ENCODE measurements at regions not wholly inside any gene's neighbourhood (a gene's known extent, or its start where the extent isn't known, plus 50 kb on each side); places are given as distances from the start of the nearest gene placed in this dataset.

GRCh38 chr16:5722116-5722619 is 624.6 kb upstream of the EEF2KMT start:
- Histone ChIP-seq H2AK5ac (ENCODE audit: low read length) (no peak overlapping the region), H2BK5ac (ENCODE audit: low read depth, low read length, poor library complexity) (no peak overlapping the region), H2BK120ac (ENCODE audit: insufficient read depth, low read length, poor library complexity) (no peak overlapping the region), H4K91ac (ENCODE audit: low read depth, low read length) (no peak overlapping the region), H3K23ac (ENCODE audit: low read length) (no peak overlapping the region), H3K4me2 (ENCODE audit: low read length) (no peak overlapping the region), H3K27ac (ENCODE audit: low read depth, low read length) (no peak overlapping the region), H3K36me3 (ENCODE audit: control insufficient read depth in 1 of 2, insufficient read depth in 2 of 2, low read length in 2 of 2) (no peaks in the 10 kb centered on the region), H3K14ac (ENCODE audit: low read length) (no peak overlapping the region), H4K12ac (ENCODE audit: low read depth, low read length) (no peak overlapping the region), H2BK12ac (ENCODE audit: low read length) (no peak overlapping the region), H3K79me2 (ENCODE audit: control insufficient read depth, insufficient read depth, low read length, poor library complexity) (no peaks in the 10 kb centered on the region), H3K79me1 (ENCODE audit: low read length) (no peaks in the 10 kb centered on the region), H4K8ac (ENCODE audit: low read depth, low read length) (no peak overlapping the region), H3K9me3 (ENCODE audit: insufficient read depth, low read depth, low read length) (no peaks in the 10 kb centered on the region), H3K4me1 (ENCODE audit: control insufficient read depth in 1 of 2, insufficient read depth in 2 of 2, low read length in 2 of 2) (no peaks in the 10 kb centered on the region), H3K27me3 (ENCODE audit: insufficient read depth, low read length) (no peaks in the 10 kb centered on the region), H3K4ac (ENCODE audit: low read depth, low read length) (no peak overlapping the region), H3K4me3 (ENCODE audit: low read depth, low read length) (no peak overlapping the region), H2AFZ (ENCODE audit: insufficient read depth, low read length, poor library complexity) (no peak overlapping the region), H3K18ac (ENCODE audit: low read length) (no peak overlapping the region), H3K9ac (ENCODE audit: low read length) (no peak overlapping the region)
- no peak for DNase-seq
- WGBS (ENCODE audit: extremely low coverage, insufficient coverage, insufficient read length) = no CpG with 5 or more reads among the region's 5 CpGs

GRCh38 chr16:5715155-5715554 is 617.6 kb upstream of the EEF2KMT start:
- Histone ChIP-seq H3K4ac (ENCODE audit: low read depth, low read length) (no peak overlapping the region), H3K9ac (ENCODE audit: low read length) (no peak overlapping the region), H4K8ac (ENCODE audit: low read depth, low read length) (no peak overlapping the region), H3K14ac (ENCODE audit: low read length) (no peak overlapping the region), H3K23ac (ENCODE audit: low read length) (no peak overlapping the region), H3K4me2 (ENCODE audit: low read length) (no peak overlapping the region), H2BK12ac (ENCODE audit: low read length) (no peak overlapping the region), H3K18ac (ENCODE audit: low read length) (no peak overlapping the region), H2AFZ (ENCODE audit: insufficient read depth, low read length, poor library complexity) (no peak overlapping the region), H3K27me3 (ENCODE audit: insufficient read depth, low read length) (no peaks in the 10 kb centered on the region), H3K4me1 (ENCODE audit: control insufficient read depth in 1 of 2, insufficient read depth in 2 of 2, low read length in 2 of 2) (no peaks in the 10 kb centered on the region), H3K36me3 (ENCODE audit: control insufficient read depth in 1 of 2, insufficient read depth in 2 of 2, low read length in 2 of 2) (no peaks in the 10 kb centered on the region), H2BK5ac (ENCODE audit: low read depth, low read length, poor library complexity) (no peak overlapping the region), H3K4me3 (ENCODE audit: low read depth, low read length) (no peak overlapping the region), H3K79me2 (ENCODE audit: control insufficient read depth, insufficient read depth, low read length, poor library complexity) (no peaks in the 10 kb centered on the region), H3K27ac (ENCODE audit: low read depth, low read length) (no peak overlapping the region), H4K12ac (ENCODE audit: low read depth, low read length) (no peak overlapping the region), H3K9me3 (ENCODE audit: insufficient read depth, low read depth, low read length) (no peaks in the 10 kb centered on the region), H3K79me1 (ENCODE audit: low read length) (no peaks in the 10 kb centered on the region), H2BK120ac (ENCODE audit: insufficient read depth, low read length, poor library complexity) (no peak overlapping the region), H4K91ac (ENCODE audit: low read depth, low read length) (no peak overlapping the region), H2AK5ac (ENCODE audit: low read length) (no peak overlapping the region)
- no peak for DNase-seq
- no CpG with 5 or more reads among the region's 2 CpGs for WGBS (ENCODE audit: extremely low coverage, insufficient coverage, insufficient read length)

GRCh38 chr16:5709889-5710288 is 612.3 kb upstream of the EEF2KMT start:
- Histone ChIP-seq H2AFZ (ENCODE audit: insufficient read depth, low read length, poor library complexity) (no peak overlapping the region), H2BK12ac (ENCODE audit: low read length) (no peak overlapping the region), H3K14ac (ENCODE audit: low read length) (no peak overlapping the region), H3K4me1 (ENCODE audit: control insufficient read depth in 1 of 2, insufficient read depth in 2 of 2, low read length in 2 of 2) (no peaks in the 10 kb centered on the region), H3K27me3 (ENCODE audit: insufficient read depth, low read length) (no peaks in the 10 kb centered on the region), H3K79me1 (ENCODE audit: low read length) (no peaks in the 10 kb centered on the region), H3K27ac (ENCODE audit: low read depth, low read length) (no peak overlapping the region), H3K4ac (ENCODE audit: low read depth, low read length) (no peak overlapping the region), H3K9ac (ENCODE audit: low read length) (no peak overlapping the region), H2AK5ac (ENCODE audit: low read length) (no peak overlapping the region), H3K79me2 (ENCODE audit: control insufficient read depth, insufficient read depth, low read length, poor library complexity) (no peaks in the 10 kb centered on the region), H3K4me3 (ENCODE audit: low read depth, low read length) (no peak overlapping the region), H3K18ac (ENCODE audit: low read length) (no peak overlapping the region), H4K12ac (ENCODE audit: low read depth, low read length) (no peak overlapping the region), H3K4me2 (ENCODE audit: low read length) (no peak overlapping the region), H3K36me3 (ENCODE audit: control insufficient read depth in 1 of 2, insufficient read depth in 2 of 2, low read length in 2 of 2) (no peaks in the 10 kb centered on the region), H4K91ac (ENCODE audit: low read depth, low read length) (no peak overlapping the region), H3K23ac (ENCODE audit: low read length) (no peak overlapping the region), H2BK5ac (ENCODE audit: low read depth, low read length, poor library complexity) (no peak overlapping the region), H2BK120ac (ENCODE audit: insufficient read depth, low read length, poor library complexity) (no peak overlapping the region), H4K8ac (ENCODE audit: low read depth, low read length) (no peak overlapping the region), H3K9me3 (ENCODE audit: insufficient read depth, low read depth, low read length) (no peaks in the 10 kb centered on the region)
- no peak for DNase-seq
- no CpG with 5 or more reads among the region's 6 CpGs for WGBS (ENCODE audit: extremely low coverage, insufficient coverage, insufficient read length)

GRCh38 chr16:5706211-5706610 is 608.6 kb upstream of the EEF2KMT start:
- no peak overlapping the region for H3K27ac ChIP-seq (ENCODE audit: low read depth, low read length)
- H3K4ac ChIP-seq (ENCODE audit: low read depth, low read length) = no peak overlapping the region
- no peak overlapping the region for H3K4me3 ChIP-seq (ENCODE audit: low read depth, low read length)
- DNase-seq = no peak
- H2BK12ac ChIP-seq (ENCODE audit: low read length) = no peak overlapping the region
- no peaks in the 10 kb centered on the region for H3K27me3 ChIP-seq (ENCODE audit: insufficient read depth, low read length)
- no peak overlapping the region for H3K9ac ChIP-seq (ENCODE audit: low read length)
- no peaks in the 10 kb centered on the region for H3K79me1 ChIP-seq (ENCODE audit: low read length)
- H4K12ac ChIP-seq (ENCODE audit: low read depth, low read length) = no peak overlapping the region
- H2BK5ac ChIP-seq (ENCODE audit: low read depth, low read length, poor library complexity) = no peak overlapping the region
- no peak overlapping the region for H3K18ac ChIP-seq (ENCODE audit: low read length)
- H4K91ac ChIP-seq (ENCODE audit: low read depth, low read length) = no peak overlapping the region
- H2AK5ac ChIP-seq (ENCODE audit: low read length) = no peak overlapping the region
- H3K9me3 ChIP-seq (ENCODE audit: insufficient read depth, low read depth, low read length) = peaks cover 4% of the 10 kb centered on the region
- H2AFZ ChIP-seq (ENCODE audit: insufficient read depth, low read length, poor library complexity) = no peak overlapping the region
- no peak overlapping the region for H4K8ac ChIP-seq (ENCODE audit: low read depth, low read length)
- no CpG with 5 or more reads among the region's 6 CpGs for WGBS (ENCODE audit: extremely low coverage, insufficient coverage, insufficient read length)
- no peaks in the 10 kb centered on the region for H3K79me2 ChIP-seq (ENCODE audit: control insufficient read depth, insufficient read depth, low read length, poor library complexity)
- no peak overlapping the region for H2BK120ac ChIP-seq (ENCODE audit: insufficient read depth, low read length, poor library complexity)
- H3K23ac ChIP-seq (ENCODE audit: low read length) = no peak overlapping the region
- H3K4me2 ChIP-seq (ENCODE audit: low read length) = no peak overlapping the region
- no peak overlapping the region for H3K14ac ChIP-seq (ENCODE audit: low read length)
- H3K4me1 ChIP-seq (ENCODE audit: control insufficient read depth in 1 of 2, insufficient read depth in 2 of 2, low read length in 2 of 2) = no peaks in the 10 kb centered on the region
- H3K36me3 ChIP-seq (ENCODE audit: control insufficient read depth in 1 of 2, insufficient read depth in 2 of 2, low read length in 2 of 2) = no peaks in the 10 kb centered on the region
